ENCODE measurements at regions not wholly inside any gene's neighbourhood (a gene's known extent, or its start where the extent isn't known, plus 50 kb on each side); places are given as distances from the start of the nearest gene placed in this dataset.
"Not testable (repeated sequence)": the region's sequence is repeated elsewhere in the genome, so short reads cannot be mapped to it uniquely, and the experiment has no call there.

DNA sequence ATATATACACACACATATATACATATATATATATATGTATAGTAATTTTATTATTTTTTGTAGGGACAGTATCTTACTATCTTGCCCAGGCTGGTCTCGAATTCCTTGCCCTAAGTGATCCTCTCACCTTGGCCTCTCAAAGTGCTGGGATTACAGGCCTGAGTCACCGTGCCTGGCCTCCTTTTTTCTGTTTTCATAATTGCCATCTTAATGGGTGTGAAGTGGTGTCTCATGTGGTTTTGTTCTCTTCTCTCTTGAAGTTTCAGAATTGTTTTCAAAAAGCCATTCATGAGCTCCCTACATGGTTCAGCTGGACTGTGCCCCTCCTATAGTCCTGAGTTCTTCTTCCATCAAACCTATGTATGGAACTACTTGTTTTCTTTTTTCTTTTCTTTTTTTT is 88.9 kb upstream of the CRYM start:
- POLR2A ChIA-PET; DNase-seq (ENCODE audit: extremely low spot score); CTCF ChIA-PET: not testable (repeated sequence)

DNA sequence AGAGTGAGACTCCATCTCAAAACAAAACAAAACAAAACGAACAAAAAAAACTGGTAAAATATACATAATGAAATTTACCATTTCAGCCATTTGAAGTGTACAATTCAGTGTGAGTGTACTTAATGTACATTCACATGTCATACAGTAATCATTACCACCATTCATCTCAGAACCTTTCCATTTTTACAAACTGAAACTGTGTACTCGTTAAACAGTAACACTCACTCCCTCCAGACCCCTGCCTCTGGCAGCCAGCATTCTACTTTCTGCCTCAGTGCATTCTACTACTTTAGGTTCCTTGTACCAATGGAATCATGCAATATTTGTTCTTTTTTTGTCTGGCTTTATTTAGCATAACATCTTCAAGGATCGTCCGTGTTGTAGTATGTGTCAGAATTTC is 87.5 kb upstream of the CRYM start:
- CTCF ChIA-PET; DNase-seq (ENCODE audit: extremely low spot score); POLR2A ChIA-PET: not testable (repeated sequence)

DNA sequence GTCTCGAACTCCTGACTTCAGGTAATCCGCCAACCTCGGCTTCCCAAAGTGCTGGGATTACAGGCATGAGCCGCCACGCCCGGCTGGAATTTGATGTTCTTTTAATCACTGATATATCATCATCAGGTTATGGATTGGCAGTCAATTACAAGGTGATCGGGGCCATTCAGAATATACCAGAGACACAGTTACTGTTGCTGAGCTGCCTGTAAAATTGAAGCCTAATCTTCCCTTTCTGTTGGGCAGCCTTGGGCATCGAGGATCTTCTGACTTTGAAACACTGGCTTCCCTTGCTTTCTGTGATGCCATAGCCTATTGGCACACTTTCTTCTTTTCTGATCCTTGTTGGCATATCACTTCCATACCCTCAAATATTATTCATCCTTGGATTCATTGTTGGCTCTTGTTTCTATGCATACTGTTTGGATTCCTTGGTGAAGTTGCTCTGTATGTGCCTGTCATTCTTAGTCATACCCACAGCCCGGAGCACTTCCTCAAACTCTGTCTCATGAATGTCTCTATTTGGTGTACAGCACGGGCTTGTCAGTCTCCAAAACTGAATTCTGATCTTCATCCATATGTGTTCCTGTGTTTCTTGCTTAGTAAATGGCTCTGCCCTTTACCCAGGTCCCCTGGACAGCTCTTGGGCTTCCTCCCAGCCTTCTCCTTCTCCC is 85.6 kb upstream of the CRYM start:
- POLR2A ChIA-PET; CTCF ChIA-PET; DNase-seq (ENCODE audit: extremely low spot score): not testable (repeated sequence)

DNA sequence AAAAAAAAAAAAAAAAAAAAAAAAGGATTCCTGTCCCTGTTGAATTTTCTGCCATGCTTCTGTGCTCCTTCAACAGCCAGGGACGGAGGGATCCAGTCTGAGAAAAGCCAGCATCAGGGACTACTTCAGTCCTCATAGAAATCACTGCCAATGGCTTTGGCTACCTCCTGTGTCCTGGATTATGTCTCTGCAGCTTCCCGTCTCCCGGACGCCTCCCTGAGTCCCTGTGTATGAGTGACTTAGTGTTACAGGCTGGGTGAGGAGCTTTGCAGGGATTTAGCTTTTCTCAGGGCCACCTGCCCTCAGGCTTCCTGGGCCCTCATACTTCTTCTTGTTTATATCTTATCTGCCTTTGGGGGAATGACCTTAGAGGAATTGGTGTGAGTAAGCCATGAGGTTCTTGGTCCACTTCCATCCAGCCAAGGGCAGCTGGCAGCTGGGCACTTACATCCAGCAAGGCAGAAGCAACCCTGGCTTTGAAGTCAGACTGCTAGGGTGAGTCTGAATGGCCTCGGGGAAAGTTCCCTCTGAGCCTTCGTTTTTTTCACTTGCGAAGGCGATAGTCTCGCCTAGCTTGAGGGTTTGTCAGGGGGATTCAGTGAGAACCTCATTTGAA is 83.6 kb upstream of the CRYM start:
- POLR2A ChIA-PET = interaction anchor here (0.7 kb wide), 1 partner anchor 145 kb away, joined by 9 read pairs; no protein-coding TSS in a partner anchor
- CTCF ChIA-PET; DNase-seq (ENCODE audit: extremely low spot score): not testable (repeated sequence)

DNA sequence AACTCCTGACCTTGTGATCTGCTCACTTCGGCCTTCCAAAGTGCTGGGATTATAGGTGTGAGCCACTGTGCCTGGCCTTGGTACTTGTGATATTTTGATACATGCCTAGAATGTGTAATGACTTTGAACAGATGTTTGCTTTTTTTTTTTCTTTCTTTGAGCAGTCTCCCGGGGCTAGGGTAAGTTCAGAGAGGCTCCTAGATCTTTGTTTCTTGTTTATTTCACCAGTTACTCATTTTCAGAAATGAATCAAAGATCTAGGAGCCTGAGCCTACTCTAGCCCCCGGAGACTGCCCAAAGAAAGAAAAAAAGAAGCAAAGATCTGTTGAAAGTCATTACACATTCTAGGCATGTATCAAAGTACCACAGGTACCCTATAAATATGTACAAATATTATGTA is 83.0 kb upstream of the CRYM start:
- CTCF ChIA-PET; DNase-seq (ENCODE audit: extremely low spot score): not testable (repeated sequence)
- POLR2A ChIA-PET = interaction anchor here (0.7 kb wide), 1 partner anchor 146 kb away, joined by 9 read pairs; no protein-coding TSS in a partner anchor

DNA sequence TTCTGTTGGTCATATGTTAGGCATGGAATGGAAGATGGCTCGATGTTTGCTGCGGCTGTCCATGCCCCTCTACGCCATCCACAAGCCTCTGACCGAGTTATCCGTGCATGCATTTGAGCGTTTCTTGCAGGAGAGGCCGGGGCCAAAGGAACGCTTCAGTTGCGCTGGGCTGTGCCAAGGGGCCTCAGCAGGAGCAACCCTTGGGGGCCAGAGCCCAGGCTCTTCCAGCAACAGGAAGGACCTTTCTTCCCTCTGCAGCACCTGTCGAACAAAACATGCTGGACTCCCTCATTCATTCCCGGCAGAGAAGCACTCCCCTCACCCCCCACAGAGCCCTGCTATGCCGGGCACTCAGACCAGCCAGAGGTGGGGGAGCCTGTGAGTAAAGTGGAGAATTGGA is 81.4 kb upstream of the CRYM start:
- CTCF ChIA-PET; POLR2A ChIA-PET; DNase-seq (ENCODE audit: extremely low spot score): not testable (repeated sequence)

DNA sequence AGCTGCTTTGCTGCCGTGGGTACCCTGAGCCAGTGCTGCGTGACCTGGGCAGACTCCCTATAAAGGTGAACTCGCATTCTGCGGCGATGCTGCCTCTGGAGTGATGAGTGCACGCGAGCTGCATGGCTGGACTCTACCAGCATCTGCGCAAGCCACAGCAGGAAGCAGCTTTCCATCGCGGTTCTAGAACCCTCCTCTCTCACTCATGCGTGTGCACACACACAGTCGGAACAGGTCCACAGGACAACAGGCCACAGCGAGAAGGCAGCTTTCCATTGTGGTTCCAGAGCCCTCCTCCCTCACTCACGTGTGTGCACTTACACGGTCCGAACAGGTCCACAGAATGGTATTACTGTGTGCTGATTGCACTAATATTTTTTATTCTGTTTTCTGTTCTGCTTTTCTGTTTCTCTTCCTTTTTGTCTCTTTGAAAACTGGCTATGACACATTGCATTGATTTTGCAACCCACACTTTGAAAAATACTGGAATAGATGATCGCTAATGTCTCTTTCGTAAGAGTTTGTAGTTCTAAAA is 80.2 kb upstream of the CRYM start:
- DNase-seq (ENCODE audit: extremely low spot score); POLR2A ChIA-PET; CTCF ChIA-PET: not testable (repeated sequence)

DNA sequence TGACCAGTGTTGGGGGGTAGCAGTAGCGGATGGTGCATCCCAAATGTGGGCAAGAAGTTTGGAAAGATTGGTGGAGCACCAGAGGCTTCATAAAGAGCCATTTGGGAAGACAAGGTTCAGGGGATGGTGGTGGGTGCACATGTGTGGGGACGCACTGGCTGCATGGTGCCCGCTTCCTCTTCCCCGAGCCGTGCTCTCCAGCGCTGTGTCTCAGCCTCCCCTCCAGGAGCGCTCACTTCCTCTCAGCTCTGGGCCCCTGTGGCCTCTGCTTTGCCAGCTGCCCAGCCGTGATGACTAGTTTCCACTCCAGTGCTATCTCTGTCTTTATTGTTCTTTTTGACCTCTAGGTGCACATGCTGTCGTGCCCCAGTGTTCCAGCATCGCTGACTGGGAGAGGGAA is 78.2 kb upstream of the CRYM start:
- DNase-seq (ENCODE audit: extremely low spot score); POLR2A ChIA-PET; CTCF ChIA-PET: not testable (repeated sequence)

DNA sequence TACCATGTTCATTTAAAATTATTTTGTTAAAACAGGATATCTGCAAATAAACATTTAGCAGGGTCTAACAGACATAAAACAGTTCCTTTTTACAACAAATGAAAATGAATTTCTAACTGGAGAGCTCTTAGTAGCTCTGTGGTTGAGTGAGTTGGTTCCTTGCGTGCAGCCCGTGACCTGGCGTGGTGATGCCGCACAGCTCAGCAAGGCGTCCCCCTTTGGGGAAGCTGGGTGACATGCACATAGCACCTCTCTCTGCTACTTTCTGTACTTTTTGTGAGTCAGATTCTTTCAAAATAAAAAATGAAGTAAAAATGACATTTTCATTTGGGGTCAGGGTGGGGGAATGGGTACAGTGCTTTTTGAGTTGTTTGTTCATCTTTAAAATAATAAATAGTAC is 73.3 kb upstream of the CRYM start:
- DNase-seq (ENCODE audit: extremely low spot score); CTCF ChIA-PET; POLR2A ChIA-PET: not testable (repeated sequence)

DNA sequence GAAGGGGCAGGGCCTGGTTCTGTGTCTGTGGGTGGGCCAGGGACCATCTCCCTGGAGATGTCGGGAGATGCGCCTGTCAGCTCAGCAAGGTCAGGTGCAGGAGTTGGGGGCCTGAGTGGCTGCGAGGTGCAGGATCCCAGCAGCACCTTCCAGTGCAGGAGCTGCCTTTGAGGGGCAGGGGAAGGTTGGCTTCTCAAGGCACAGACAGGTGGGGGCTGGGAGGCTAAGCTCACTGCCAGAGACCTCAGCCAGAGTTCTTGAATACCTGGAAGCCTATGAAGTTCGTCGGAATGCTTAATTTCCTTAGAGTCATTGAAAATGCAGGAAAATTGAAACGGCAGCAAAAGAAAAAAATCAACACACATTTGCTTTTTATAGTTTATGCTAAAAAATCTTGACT is 72.8 kb upstream of the CRYM start:
- DNase-seq (ENCODE audit: extremely low spot score); CTCF ChIA-PET; POLR2A ChIA-PET: not testable (repeated sequence)

DNA sequence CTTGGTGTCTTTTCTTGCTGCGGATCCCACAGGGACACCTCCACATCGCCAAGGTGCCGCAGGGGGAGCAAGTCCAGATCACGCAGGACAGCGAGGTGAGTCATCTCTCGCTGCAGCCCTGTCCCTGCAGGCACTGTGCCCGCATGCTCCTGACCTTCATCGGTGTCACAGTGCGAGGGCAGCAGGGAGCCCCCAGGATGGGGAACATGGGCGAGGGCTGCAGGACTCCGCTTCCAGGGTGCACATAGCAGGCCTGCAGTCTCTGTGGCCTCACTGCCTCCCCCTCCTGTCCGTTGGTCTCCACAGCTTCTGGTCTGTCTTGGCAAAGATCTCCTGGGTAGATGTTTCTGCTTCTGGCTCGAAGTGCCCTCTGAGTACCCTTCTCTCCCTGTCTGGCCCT is 71.2 kb upstream of the CRYM start:
- POLR2A ChIA-PET; DNase-seq (ENCODE audit: extremely low spot score); CTCF ChIA-PET: not testable (repeated sequence)

DNA sequence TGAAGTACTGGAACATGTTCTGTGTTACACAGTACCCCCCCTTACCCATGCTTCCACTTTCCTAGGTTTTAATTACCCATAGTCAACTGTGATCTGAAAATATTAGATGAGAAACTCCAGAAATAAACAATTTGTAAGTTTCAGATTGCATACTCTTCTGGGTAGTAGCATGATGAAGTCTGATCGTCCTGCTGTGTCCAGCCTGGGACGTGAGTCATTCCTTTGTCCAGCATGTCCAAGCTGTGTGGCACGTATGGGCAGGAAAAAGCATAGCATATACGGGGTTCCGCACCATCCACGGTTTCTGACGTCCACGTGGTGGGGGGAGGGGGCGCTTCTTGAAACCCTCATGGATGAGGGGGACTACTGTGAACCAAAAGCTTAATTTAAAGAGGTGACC is 70.7 kb upstream of the CRYM start:
- POLR2A ChIA-PET; DNase-seq (ENCODE audit: extremely low spot score); CTCF ChIA-PET: not testable (repeated sequence)

DNA sequence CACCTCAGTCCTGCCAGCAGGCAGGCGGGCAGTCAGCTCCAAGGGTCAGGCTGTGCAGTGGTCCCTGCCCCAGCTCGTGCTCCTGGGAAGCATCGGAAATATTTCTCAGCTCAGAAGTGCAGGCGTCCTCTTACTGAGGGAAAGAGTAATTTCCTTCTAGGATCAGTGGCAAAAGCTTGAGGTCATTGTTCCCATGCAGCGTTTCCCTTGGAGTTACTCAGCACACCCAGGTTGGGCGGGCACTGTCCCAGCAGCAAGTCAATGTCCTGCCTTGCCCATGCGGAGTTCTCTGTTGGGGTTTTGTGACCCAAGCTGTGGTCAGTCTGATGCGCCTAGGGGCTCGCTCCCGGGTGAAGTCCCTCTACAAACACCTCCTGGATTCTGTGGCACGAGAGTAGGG is 69.4 kb upstream of the CRYM start:
- POLR2A ChIA-PET, CTCF ChIA-PET: not testable (repeated sequence)

DNA sequence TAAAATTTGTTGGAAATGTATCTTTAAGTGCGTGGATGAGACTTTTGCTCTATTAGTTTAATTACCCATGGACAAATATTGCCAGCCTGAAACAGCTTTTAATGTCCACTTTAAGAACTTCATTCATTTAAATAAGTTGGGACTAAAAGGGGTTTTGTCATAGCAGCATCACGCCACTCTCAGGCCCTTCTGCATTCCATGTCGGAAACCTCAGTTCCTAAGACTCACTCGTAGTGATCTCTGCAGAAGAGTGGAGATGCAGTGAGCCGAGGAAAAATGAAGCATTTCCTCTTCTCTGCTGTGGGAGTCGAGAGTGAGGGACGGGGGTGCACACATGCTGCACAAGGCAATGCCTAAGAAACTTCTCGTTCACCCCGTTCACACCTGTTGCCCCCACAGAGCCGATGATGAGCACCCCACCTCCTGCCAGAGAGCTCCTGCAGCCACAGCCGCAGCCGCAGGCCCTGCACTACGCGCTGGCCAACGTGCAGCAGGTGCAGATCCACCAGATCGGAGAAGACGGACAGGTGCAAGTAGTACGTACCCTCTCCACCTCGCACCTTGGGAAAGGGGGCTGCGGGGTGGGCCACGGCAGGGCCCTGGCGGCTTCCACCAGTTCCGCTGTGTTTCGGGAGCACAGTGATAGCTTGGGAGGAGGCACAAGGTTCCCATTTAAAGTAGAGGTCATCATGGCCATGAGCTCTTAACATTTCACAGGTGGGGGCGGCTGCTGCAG is 68.8 kb upstream of the CRYM start:
- POLR2A ChIA-PET; DNase-seq (ENCODE audit: extremely low spot score); CTCF ChIA-PET: not testable (repeated sequence)

More for the DNA sequence above, 69.4 kb upstream of the CRYM start:
- DNase-seq (ENCODE audit: extremely low spot score) = not testable (repeated sequence)

DNA sequence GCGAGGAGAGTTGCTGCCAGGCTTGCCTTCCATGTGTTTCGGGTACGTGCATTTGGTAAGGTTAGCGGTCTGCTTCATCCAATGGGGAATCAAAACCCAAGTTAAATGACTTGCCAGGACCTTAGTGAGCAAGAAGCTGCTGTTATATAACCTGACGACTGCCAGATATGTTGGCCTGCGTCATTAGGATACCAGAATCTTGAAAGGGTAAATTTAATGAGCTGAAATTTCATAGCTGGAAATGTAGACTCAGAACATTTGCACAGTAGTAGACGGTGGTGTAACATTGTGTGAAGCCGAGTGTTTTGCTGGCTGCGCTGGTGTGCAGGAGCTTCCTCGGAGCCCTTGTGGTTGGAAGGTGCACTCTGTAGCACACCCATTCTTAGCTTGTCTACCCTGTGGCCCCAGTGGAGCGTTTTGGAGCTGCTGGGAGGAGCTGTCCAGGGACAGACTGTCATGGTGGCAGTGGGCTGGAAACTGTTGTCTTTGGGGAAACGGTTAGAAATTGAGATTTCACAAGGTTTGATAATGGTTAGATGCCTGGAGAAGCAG is 66.3 kb upstream of the CRYM start:
- CTCF ChIA-PET; DNase-seq (ENCODE audit: extremely low spot score); POLR2A ChIA-PET: not testable (repeated sequence)
